Left lung (tissue), 4 donors: ENCODE measurements at regions not wholly inside any gene's neighbourhood (a gene's known extent, or its start where the extent isn't known, plus 50 kb on each side); places are given as distances from the start of the nearest gene placed in this dataset.
A peak's percentile ranks its signal among the peaks of the same experiment; 100 is the strongest.

Experiments used
- ATAC-seq: fragments of 200-7000 bp; cut with Tn5 transposase; one replicate; pipeline ENCODE4 v1.9.1; 2020; ENCODE audit warnings: moderate library complexity
- DNase-seq, 4 donors: peaks; one replicate each; pipeline ENCODE4 v3.0.0-alpha.2; 2013 to 2020
- H3K27ac ChIP-seq, 2 donors: fragments of 200-600 bp; sonication (generic) in 1 of 2; one replicate each; pipeline versions ENCODE4 v1.5.0 to v1.8.0; 2020 to 2021
- H3K27me3 ChIP-seq, 2 donors: fragments of 200-600 bp; sonication (generic) in 1 of 2; one replicate each; pipeline versions ENCODE4 v1.5.0 to v1.8.0; 2020 to 2021
- H3K36me3 ChIP-seq, 2 donors: fragments of 200-600 bp; sonication (generic) in 1 of 2; one replicate each; pipeline versions ENCODE4 v1.5.0 to v1.8.0; 2020 to 2021
- H3K4me1 ChIP-seq, 2 donors: fragments of 200-600 bp; one replicate each; pipeline ENCODE4 v1.8.0; 2021
- H3K4me3 ChIP-seq, 2 donors: fragments of 200-600 bp; sonication (generic) in 1 of 2; one replicate each; pipeline versions ENCODE4 v1.5.0 to v1.8.0; 2020 to 2021; ENCODE audit warnings: mild to moderate bottlenecking in 1 of 2
- H3K9me3 ChIP-seq, 2 donors: fragments of 200-600 bp; sonication (generic) in 1 of 2; one replicate each; pipeline versions ENCODE4 v1.5.0 to v1.8.0; 2020 to 2021
- CTCF ChIP-seq, 2 donors: fragments of 200-600 bp; sonication (generic) in 1 of 2; IDR thresholded peaks; one replicate each; pipeline versions ENCODE4 v1.5.0 to v1.8.0; 2021; ENCODE audit warnings: antibody characterized with exemption in 2 of 2
- intact Hi-C, 2 donors: fragments of 100-400 bp; cut with DNase I; formaldehyde crosslinking; loops; one replicate each; pipeline versions ENCODE4 v1.11.2 to v1.14.2; 2022
- donor health status: DM: no; HTN: yes; CAD: no.
- donor health status: DM: no; HTN: no; CAD: no.

- intact Hi-C loops, result no loop called here
- H3K4me1 ChIP-seq, result no peaks in the 10 kb centered on the region
- ATAC-seq, result no peak
- H3K9me3 ChIP-seq, result no peaks in the 10 kb centered on the region
- DNase-seq, result peak in 2 of 4 donors; percentile 10 to 20
- no peak overlapping the region for H3K4me3 ChIP-seq
- no peak overlapping the region for H3K27ac ChIP-seq
- TF ChIP-seq CTCF (IDR thresholded peaks at IDR 0.05), result no peak
- peaks cover 0 to 82% of the 10 kb centered on the region in 2 donors for H3K27me3 ChIP-seq
- no peaks in the 10 kb centered on the region for H3K36me3 ChIP-seq
Observed at GRCh38 chr22:44581096-44581435, 83.0 kb upstream of the RTL6 start.

- Histone ChIP-seq H3K9me3 (no peaks in the 10 kb centered on the region), H3K27me3 (peaks cover 0 to 77% of the 10 kb centered on the region in 2 donors), H3K4me3 (no peak overlapping the region), H3K4me1 (no peaks in the 10 kb centered on the region), H3K36me3 (no peaks in the 10 kb centered on the region), H3K27ac (no peak overlapping the region)
- DNase-seq (peak in 2 of 4 donors; percentile 19 to 51), ATAC-seq (no peak)
- intact Hi-C loops, result no loop called here
- TF ChIP-seq CTCF (IDR thresholded peaks at IDR 0.05), result no peak
Observed at GRCh38 chr22:44580176-44581095, 82.4 kb upstream of the RTL6 start.

- DNase-seq, result peak in 2 of 4 donors; percentile 10 to 13
- no peak for TF ChIP-seq CTCF (IDR thresholded peaks at IDR 0.05)
- no peak overlapping the region for H3K27ac ChIP-seq
- ATAC-seq, result no peak
- peaks cover 0 to 73% of the 10 kb centered on the region in 2 donors for H3K27me3 ChIP-seq
- H3K4me3 ChIP-seq, result no peak overlapping the region
- intact Hi-C loops, result no loop called here
- H3K4me1 ChIP-seq, result no peaks in the 10 kb centered on the region
- no peaks in the 10 kb centered on the region for H3K36me3 ChIP-seq
- H3K9me3 ChIP-seq, result no peaks in the 10 kb centered on the region
Observed at GRCh38 chr22:44578516-44579230, 80.6 kb upstream of the RTL6 start.

- intact Hi-C loops, result no loop called here
- peaks cover 0 to 67% of the 10 kb centered on the region in 2 donors for H3K27me3 ChIP-seq
- no peaks in the 10 kb centered on the region for H3K36me3 ChIP-seq
- no peak overlapping the region for H3K4me3 ChIP-seq
- no peak for ATAC-seq
- no peak overlapping the region for H3K27ac ChIP-seq
- H3K9me3 ChIP-seq, result no peaks in the 10 kb centered on the region
- no peaks in the 10 kb centered on the region for H3K4me1 ChIP-seq
- DNase-seq, result no peak
- TF ChIP-seq CTCF (IDR thresholded peaks at IDR 0.05), result no peak
Observed at GRCh38 chr22:44578110-44578457, 80.1 kb upstream of the RTL6 start.

GRCh38 chr22:44577391-44578109 is 79.5 kb upstream of the RTL6 start:
- Histone ChIP-seq H3K27ac (no peak overlapping the region), H3K4me3 (no peak overlapping the region), H3K9me3 (no peaks in the 10 kb centered on the region), H3K27me3 (peaks cover 0 to 61% of the 10 kb centered on the region in 2 donors), H3K4me1 (no peaks in the 10 kb centered on the region), H3K36me3 (no peaks in the 10 kb centered on the region)
- DNase-seq (peak in 2 of 4 donors; percentile 25 to 62), ATAC-seq (no peak)
- no peak for TF ChIP-seq CTCF (IDR thresholded peaks at IDR 0.05)
- intact Hi-C loops, result no loop called here
